ENCODE measurements at regions not wholly inside any gene's neighbourhood (a gene's known extent, or its start where the extent isn't known, plus 50 kb on each side); places are given as distances from the start of the nearest gene placed in this dataset.

DNA sequence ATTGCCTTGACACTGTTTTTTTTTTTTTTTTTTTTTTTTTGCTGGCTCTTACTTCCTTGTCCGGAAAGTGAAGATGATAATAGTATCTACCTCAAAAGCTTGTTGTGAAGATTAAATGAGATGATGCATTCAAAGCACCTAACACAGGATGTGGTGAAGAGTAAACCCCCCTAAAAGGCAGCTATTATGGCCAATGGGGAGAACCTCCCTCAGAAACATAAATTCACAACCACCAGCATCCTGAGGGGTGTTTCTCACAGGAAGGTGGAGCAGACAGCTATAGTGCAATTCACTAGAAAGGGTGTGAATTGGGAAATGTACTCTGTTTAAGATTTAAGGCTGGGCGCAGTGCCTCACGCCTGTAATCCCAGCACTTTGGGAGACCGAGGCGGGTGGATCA lies 85.4 kb upstream of the CRY1 start:
- Histone ChIP-seq H3K9me3 (replicated peaks; ENCODE audit: control insufficient read depth, insufficient read depth, low read depth, low read length) (no peaks in the 10 kb centered on the region), H3K9ac (ENCODE audit: insufficient read depth in 1 of 2, low read depth in 2 of 2, low read length in 2 of 2) (no peak overlapping the region), H3K9me1 (ENCODE audit: control insufficient read depth, insufficient read depth, low read length) (no peaks in the 10 kb centered on the region), H3K4me1 (replicated peaks in 1 of 2; ENCODE audit: control insufficient read depth in 2 of 2, insufficient read depth in 2 of 2, low read length in 2 of 2) (no peaks in the 10 kb centered on the region), H3K79me2 (ENCODE audit: control insufficient read depth, insufficient read depth, low read length) (no peaks in the 10 kb centered on the region), H3K27me3 (ENCODE audit: control insufficient read depth in 2 of 2, insufficient read depth in 2 of 2, low read length in 2 of 2) (peaks cover 4 to 5% of the 10 kb centered on the region in 2 experiments; a peak in 3 of 5 replicates), H4K20me1 (replicated peaks; ENCODE audit: control insufficient read depth, insufficient read depth, low read length) (no peaks in the 10 kb centered on the region), H2AFZ (ENCODE audit: low read depth, low read length) (no peak overlapping the region), H3K4me2 (ENCODE audit: insufficient read depth, low read length) (no peak overlapping the region), H3K36me3 (ENCODE audit: control insufficient read depth, insufficient read depth, low read length) (no peaks in the 10 kb centered on the region), H3K27ac (ENCODE audit: extremely low read depth, low read depth, low read length) (no peak overlapping the region), H3K4me3 (no peak overlapping the region)
- TF ChIP-seq ETV5 (CRISPR knock-in tag; IDR thresholded peaks at IDR 0.05; ENCODE audit: low read depth) (no peak), CBX1 (IDR thresholded peaks at IDR 0.05; ENCODE audit: low read depth) (no peak), GATAD2B (IDR thresholded peaks at IDR 0.05; ENCODE audit: borderline replicate concordance) (no peak), KLF16 (IDR thresholded peaks at IDR 0.05) (no peak), ZKSCAN8 (CRISPR knock-in tag; IDR thresholded peaks at IDR 0.05) (no peak), NBN (IDR thresholded peaks at IDR 0.05; ENCODE audit: low read depth) (no peak), CEBPG (CRISPR knock-in tag; IDR thresholded peaks at IDR 0.05) (no peak), CEBPG (tag; conservative IDR thresholded peaks at IDR 0.05 in 1 of 2, IDR thresholded peaks at IDR 0.05 in 1 of 2) (no peak), RB1 (IDR thresholded peaks at IDR 0.05; ENCODE audit: low read depth) (no peak), HDAC6 (IDR thresholded peaks at IDR 0.05; ENCODE audit: low read depth, low read length) (no peak), KAT2B (IDR thresholded peaks at IDR 0.05; ENCODE audit: low read depth, low read length) (no peak)
- TF ChIP-seq, protein P1, sequence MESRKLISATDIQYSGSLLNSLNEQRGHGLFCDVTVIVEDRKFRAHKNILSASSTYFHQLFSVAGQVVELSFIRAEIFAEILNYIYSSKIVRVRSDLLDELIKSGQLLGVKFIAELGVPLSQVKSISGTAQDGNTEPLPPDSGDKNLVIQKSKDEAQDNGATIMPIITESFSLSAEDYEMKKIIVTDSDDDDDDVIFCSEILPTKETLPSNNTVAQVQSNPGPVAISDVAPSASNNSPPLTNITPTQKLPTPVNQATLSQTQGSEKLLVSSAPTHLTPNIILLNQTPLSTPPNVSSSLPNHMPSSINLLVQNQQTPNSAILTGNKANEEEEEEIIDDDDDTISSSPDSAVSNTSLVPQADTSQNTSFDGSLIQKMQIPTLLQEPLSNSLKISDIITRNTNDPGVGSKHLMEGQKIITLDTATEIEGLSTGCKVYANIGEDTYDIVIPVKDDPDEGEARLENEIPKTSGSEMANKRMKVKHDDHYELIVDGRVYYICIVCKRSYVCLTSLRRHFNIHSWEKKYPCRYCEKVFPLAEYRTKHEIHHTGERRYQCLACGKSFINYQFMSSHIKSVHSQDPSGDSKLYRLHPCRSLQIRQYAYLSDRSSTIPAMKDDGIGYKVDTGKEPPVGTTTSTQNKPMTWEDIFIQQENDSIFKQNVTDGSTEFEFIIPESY (CRISPR knock-in tag; IDR thresholded peaks at IDR 0.05), result no peak
- 1% methylated on average over 5 of the region's 5 CpGs for WGBS (ENCODE audit: insufficient coverage, low coverage, missing lambda C conversion rate)
- no peak for DNase-seq (ENCODE audit: extremely low read depth in 1 of 4, low spot score in 3 of 4)
- CTCF ChIA-PET (ENCODE audit: low intra/inter-chr PET ratio), result no interaction called here
- POLR2A ChIA-PET, result no interaction called here
- intact Hi-C loops (cut with micrococcal nuclease) (no loop called here), in situ Hi-C loops (cut with MboI) (no loop called here)
- no peak for FAIRE-seq
- ATAC-seq, result no peak
- no TSS peak for BruUV-seq (replicated peaks)
